ENCODE measurements at regions not wholly inside any gene's neighbourhood (a gene's known extent, or its start where the extent isn't known, plus 50 kb on each side); places are given as distances from the start of the nearest gene placed in this dataset.
"Not testable (repeated sequence)": the region's sequence is repeated elsewhere in the genome, so short reads cannot be mapped to it uniquely, and the experiment has no call there.

DNA sequence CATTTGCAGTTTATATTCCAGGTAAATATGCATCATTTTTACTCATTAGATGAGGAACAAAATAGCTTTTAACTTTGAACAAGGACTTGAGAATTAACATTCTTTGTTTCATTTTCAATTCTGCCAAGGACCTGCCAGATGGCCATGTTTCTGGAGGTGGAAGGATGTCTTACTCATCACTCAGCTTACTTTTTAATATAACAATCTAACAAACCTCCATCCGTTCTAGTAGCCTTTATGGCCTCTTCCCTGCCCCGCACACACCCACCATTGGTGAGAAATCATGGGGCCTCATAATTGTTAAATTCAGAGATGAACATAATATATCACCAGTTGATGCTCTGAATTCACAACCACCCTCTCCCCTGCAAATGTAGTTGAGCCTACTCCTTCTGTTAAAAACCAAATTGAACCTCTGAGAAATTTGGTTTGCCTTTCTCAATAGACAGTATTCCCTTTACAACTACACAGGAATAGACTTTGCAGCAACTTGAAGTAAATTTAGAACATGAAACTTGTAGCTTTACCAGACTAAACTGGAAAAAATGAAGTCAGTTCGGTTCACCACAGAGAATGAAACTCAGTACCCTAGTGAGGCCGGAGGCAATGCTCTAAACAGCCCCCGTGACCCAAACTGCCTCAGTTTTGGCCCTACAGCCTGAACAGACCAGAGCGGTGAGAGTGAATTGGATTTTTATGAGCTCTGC lies 50.1 kb upstream of the ACSL4 start:
- DNase-seq = no peak

DNA sequence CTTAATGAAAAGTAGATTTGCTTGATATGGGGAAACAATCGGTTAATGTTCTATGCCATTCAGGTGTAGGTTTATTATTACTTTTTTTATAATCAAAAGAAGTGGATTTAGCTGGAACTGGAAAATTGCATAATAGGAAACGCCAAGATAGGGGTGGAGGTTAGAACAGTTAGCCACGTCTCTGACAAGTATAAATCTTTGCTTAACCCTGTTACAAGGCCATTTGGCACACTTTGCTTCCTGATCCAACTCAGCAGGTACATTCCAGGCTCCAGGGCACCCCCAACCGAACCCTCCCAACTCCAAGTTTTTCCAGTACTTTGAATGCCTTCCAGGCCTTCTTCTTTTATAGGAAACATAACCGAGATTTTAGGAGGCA lies 50.6 kb upstream of the ACSL4 start:
- DNase-seq = no peak

- no peak for DNase-seq
Measured at GRCh38 chrX:109785053-109785452, 52.0 kb upstream of the ACSL4 start.

DNA sequence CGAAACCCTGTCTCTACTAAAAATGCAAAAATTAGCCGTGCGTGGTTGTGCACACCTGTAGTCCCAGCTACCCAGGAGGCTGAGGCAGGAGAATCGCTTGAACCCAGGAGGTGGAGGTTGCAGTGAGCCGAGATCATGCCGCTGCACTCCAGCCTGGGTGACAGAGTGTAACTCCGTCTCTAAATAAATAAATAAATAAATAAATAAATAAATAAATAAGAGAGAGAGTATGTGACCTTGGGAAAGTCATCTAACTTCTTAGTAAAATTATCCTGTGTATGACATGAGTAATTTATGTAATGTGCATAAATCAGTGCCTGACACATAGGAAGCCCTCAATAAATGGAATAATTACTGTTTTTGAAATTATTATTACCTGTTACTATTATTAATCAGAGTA lies 57.5 kb upstream of the ACSL4 start:
- not testable (repeated sequence) for DNase-seq

GRCh38 chrX:109793191-109793590 lies 60.1 kb upstream of the ACSL4 start:
- DNase-seq = no peak

DNA sequence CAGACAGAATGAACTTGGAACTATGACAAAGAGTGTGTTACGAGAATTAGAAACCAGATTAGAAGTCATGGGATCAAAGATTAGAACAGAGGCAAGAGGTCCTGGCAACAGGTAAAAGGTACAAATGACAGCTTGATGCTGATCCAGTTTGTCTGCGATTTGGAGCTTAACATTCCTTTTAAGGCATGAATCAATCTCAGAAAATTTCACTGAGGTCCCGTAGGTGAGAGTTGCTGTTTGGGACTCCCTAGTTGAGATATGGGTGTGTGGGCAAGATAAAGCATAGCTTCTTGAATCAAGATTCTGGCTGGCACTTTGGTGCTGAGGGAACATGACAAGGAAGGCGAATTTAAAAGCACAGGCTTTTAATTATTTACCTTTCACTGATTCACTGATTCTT lies 62.6 kb upstream of the ACSL4 start:
- no peak for DNase-seq

DNA sequence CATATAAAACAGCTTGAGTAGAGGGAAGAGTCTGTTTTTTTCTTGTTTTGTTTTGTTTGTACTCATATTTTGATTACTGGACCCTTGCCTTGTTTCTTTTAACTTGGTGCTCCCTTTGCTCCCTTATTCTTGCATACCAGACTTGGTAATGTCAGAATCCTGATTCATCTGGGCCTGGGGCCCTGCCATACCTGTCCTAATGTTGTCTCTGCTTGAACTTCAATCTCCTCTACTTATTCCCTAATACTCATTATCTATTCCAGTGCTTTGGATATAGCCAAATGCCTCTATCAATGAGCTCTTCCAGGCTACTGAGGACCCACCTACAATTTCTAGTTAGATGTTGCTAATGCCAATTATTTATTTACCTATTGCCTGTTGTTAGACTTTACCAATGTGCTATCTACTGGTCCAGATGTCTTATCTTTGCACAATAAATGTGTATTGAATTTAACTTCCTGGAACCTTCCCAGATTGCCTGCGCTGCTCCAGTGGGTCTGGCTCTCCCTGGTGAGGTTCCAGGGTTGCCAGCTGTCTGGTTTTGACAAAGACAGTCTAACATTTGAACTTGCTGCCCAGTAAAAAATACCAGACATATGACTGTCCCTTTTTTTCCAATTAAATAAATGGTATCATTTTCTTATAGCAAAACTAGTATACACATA lies 64.4 kb upstream of the ACSL4 start:
- DNase-seq = no peak

DNA sequence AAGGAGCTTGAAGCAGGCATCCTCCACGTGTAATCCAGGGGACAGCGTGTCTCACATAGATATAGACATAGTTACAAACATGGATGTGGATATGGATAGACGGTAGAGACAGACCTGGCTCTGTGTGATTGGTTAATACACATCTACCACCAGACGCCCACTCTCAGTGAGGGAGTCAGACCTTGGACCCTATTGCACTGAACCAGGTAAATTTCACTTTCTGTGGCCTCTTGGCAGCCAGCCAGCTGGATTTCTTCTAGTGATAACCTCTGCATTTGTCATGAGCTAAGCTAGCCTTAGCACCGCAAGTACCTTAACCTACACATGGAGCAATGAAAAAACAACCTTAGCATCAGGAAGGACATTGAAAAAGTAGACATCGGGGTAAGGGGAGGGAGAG lies 79.2 kb upstream of the ACSL4 start:
- no peak for DNase-seq

GRCh38 chrX:109813236-109813635 lies 80.2 kb upstream of the ACSL4 start:
- no peak for DNase-seq

DNA sequence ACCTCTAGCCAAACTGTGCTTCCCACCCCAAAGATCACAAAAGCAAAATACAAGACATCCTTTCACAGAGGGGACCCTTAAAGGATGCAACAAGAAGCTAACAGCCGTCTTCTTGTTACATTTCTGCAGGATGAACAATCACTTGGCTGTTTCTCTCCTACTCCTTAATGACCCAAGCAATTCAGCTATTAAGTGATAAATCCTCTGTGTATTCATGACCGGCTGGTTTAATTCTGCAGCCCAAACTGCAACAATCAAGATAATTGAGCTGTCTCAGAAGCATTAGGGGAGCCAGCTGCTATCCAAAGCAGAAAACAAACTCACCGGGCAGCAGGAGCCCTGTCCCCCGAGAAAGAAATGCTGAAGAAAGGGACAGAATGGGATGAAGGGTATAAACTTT lies 85.9 kb upstream of the ACSL4 start:
- DNase-seq = no peak

GRCh38 chrX:109822861-109823260 lies 89.8 kb upstream of the ACSL4 start:
- DNase-seq = no peak

- DNase-seq = no peak
Measured at GRCh38 chrX:109826954-109827708, 94.1 kb upstream of the ACSL4 start.

- no peak for DNase-seq
Measured at GRCh38 chrX:109827772-109828171, 94.7 kb upstream of the ACSL4 start.

DNA sequence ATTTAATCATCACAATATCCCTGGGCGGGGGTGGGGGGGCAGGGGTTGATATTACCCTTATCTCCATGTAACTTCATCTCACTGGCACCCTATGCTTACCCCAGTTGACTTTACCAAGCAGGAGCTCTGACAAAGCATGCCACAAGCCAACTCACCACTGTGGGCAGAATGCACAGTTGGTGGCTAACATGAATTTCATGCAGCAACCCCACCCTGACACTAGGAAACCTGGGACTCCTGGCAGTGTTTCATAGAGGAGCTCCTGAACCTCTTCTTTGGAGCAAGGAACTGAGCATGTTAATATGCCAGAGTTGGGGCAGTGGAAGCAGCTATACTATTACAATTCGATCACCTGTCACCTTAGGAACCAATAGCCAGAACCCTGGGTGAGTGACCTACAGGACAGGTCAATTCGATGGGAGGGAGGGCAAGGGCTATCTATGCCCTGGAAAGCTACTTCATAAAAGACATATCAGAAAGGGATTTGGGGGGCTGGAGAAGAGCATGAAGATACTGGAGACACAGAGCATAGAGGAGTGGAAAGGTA lies 97.2 kb upstream of the ACSL4 start:
- no peak for DNase-seq

DNA sequence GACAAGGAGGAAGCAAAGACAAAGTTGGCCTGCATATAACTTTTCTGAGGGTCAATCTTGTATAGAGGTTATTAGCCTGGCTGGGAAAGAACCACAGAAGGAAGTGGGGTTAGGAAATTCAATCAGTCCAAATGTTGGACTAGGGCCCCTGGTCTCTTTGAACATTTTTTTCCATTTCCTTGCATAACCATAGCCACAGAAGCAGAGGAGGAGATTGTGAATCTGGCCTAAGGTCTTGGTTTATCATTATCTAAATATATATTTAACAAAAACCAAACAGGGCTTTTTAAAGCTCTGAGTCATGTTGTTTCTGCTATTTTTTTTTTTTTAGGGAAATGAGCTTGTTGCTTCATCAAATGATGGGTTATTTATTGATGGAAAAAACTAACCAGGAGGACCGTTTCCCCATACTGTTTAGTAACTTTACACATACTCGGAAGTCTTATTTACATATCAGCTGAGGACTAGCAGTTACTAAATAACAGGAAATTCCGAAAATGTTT lies 97.7 kb upstream of the ACSL4 start:
- DNase-seq = no peak

DNA sequence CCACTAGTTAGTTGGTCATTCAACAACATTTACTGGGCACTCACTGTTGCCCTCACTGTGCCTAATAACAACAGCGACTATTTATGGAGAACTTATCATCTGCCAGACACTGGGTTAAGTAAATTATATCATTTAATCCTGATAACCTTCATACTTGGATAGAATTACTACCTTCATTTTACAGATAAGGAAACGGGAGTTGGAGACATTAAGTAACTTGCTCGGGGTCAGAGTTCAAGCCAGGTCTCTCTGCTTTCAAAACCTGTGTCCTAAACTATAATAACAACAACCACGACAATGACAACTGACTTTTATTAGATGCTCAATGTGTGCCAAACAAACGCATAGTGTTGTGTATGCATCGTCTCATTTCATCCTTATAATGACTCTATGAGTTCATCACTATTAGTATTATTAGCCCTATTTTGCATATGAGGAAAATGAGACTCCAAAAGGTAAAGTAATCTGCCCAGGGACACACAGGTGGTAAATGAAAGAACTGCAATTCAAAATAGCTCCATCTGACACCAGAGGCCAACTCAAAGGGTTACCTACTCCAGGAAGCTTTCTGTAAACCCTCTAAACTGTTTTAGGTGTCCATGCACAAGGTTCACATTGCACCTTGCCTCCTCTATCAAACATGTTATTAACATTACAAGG lies 98.4 kb upstream of the ACSL4 start:
- no peak for DNase-seq

- DNase-seq = no peak
Measured at GRCh38 chrX:109839694-109840567, 106.9 kb upstream of the ACSL4 start.

GRCh38 chrX:109840585-109840984 lies 107.5 kb upstream of the ACSL4 start:
- no peak for DNase-seq

- DNase-seq = no peak
Measured at GRCh38 chrX:109841257-109841656, 108.2 kb upstream of the ACSL4 start.

- DNase-seq = no peak
Measured at GRCh38 chrX:109841869-109842579, 109.0 kb upstream of the ACSL4 start.

GRCh38 chrX:109842611-109843010 lies 109.6 kb upstream of the ACSL4 start:
- no peak for DNase-seq

Measured in left kidney (tissue), 1 donor.